Activated CD8-positive, alpha-beta memory T cell treated with anti-CD3 and anti-CD28 coated beads, Interleukin-2, amount 50 U/mL, for 1 hour (primary cell): ENCODE measurements at regions not wholly inside any gene's neighbourhood (a gene's known extent, or its start where the extent isn't known, plus 50 kb on each side); places are given as distances from the start of the nearest gene placed in this dataset.
"Not testable (repeated sequence)": the region's sequence is repeated elsewhere in the genome, so short reads cannot be mapped to it uniquely, and the experiment has no call there.

Experiments
- DNase-seq: peaks from one replicate; pipeline ENCODE4 v3.0.0-alpha.2; 2020; ENCODE audit errors: extremely low read depth

GRCh38 chr13:57909833-57910232 is 278.3 kb downstream of the PCDH17 start:
- not testable (repeated sequence) for DNase-seq

DNA sequence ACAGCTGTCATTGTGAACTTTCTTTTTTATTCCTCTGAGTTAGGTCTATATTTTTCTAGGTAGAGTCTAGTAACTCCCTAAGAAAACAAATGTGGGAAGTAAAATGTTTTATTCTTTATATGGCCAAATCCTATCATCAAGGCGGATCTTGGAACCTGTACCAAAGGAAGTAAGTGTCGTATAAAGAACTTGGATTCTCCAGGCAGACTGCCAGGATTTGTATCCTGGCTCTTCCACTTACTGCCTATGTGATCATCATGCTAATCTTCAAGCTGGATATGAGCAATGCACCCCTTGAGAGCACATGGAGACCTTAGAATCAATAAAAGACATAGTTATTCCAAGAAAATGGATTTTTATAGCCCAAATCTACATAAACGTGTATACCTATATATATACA is 286.5 kb downstream of the PCDH17 start:
- DNase-seq, result no peak

DNA sequence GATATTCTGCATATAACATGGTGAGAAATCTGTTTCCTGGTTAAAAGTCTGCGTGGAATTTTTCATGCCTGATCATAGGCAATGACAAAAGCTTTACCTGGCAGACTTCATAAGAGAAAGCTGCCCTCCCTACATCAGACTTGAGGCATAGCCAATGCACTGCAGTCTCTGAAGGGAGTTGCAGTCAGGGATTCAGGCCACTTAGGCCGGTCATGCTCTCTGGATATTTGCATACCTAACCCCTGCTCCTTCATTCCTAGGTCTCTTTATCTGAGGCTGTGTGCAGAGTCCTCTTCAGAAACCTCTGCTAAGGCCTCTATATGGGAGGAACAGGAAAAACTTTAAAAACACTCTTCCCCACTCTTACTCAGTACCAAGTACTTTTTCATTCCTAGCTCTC is 287.4 kb downstream of the PCDH17 start:
- no peak for DNase-seq

DNA sequence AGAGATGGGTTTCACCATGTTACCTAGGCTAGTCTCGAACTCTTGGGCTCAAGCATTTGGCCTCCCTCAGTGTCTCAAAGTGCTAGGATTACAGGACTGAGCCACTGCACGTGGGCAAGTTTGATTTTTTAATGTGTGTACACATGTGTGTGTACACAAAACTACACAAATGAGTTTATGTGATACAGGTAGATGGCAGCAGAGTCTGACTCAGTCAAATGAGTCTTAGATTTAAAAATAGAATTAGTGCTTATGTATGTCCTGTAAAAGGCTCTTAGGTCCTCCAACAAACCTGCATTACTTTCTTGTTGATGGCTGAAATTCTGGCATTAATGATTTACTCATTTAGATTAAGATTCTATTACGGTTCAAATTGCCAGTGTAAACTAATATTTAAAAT is 293.7 kb downstream of the PCDH17 start:
- no peak for DNase-seq

DNA sequence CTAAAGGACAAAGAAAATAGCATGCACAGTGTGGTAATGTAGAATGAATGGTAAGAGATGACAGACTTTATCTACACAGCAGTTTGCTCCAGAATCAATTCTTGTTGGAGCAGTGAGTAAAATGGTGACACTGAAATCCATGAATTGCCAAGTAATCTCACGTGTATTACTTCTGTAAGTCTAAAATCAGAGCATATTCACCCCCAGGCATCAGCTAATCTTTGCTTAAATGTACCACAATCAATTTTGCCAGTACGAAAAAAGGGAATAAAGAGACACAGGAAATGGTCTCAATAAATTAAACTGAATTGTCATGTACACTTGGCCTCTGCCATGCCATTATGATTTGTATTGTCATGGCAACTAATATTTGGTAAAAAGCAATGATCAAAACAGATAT is 294.2 kb downstream of the PCDH17 start:
- DNase-seq, result no peak

DNA sequence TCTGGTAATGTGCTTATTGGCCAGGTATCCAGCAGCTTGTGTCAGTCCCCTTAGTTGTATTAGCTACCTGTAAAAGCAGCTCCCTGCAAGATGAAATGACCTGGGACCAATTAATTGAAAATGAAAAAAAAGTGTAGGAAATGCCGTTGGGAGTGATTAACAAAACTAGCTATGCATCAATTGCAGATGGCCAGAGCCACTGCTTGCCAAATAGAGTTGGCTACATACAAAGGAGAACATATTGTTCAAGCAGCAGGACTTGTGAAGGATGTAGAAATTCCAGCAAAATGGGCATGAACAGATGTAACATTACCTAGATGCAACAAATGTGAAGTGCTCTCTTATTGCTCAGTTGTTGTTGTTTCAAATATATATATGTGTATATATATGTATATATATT is 300.5 kb downstream of the PCDH17 start:
- DNase-seq, result no peak

DNA sequence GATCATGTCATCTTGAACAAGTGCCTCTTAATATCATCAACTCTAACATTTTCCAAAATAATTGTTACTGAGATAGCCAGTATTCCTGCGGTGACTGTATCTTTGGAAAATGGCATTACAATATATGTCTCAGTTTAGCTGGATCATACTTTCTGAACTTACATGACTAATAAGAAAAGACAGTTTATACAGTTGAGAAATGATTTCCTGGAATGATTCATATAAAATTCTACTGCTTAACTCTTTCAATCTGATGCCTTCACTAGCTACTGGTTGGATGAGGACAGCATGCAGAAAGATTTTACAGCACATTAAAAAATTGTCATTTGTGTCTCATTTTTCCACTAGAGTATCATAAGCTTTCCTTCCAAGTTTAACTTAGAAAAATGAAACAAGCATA is 302.1 kb downstream of the PCDH17 start:
- DNase-seq, result no peak

DNA sequence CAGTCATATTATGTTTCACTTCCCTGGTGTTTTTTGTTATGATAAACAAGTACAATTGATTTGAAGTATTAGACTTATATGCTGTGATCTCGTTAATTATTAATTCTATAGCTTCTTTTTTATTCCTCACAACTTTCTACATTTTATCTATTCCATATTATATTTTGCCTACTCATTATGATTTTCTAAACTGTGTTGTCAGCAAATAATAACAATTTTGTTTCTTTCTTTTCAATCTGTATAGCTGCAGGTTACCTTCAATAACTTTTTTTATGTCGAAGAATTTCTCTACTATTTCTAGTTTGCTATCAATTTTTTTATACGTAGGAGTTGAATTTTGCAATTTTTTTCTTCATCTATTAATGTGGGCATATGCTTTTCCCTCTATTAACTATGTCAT is 304.4 kb downstream of the PCDH17 start:
- DNase-seq, result no peak

GRCh38 chr13:57946361-57946760 is 314.8 kb downstream of the PCDH17 start:
- DNase-seq, result no peak

GRCh38 chr13:57948884-57949283 is 317.3 kb downstream of the PCDH17 start:
- no peak for DNase-seq

DNA sequence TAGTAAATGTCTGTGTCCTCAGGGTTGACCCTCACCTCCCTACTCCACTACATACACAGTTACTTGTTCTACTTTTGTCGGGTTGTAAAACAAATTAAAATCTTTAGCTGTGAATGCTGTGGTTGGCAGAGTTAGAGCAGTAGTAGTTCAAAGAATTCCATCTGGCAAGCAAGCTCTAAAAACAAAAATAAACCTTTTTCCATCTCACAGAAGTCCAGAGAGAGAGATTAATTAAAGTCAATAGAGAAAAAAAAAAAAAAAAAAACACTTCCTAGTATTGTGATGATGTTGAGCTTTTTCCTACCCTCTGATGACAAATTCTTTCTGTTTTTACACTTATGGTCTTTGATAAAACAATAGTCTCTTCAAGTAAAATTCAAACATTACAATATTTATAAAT is 338.4 kb downstream of the PCDH17 start:
- no peak for DNase-seq

- no peak for DNase-seq
Measured at GRCh38 chr13:57970404-57970803, 338.9 kb downstream of the PCDH17 start.

DNA sequence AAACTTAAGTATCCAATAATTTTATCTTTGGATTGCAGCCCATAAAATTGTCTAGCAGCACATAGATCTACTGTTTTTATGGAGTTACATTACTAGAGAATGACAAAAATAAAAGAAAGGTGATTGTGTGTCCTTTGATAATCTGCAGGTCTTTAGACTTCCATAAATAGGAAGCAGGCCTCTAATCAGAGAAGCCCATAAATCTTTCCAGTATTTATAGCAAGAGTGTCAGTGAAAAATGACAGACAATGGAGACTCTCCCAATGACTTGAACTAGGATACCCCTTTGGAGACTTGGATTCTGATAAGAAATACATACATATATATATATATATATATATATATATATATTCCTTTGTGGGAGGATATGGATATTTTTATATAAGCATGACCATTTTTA is 351.2 kb downstream of the PCDH17 start:
- DNase-seq, result no peak

DNA sequence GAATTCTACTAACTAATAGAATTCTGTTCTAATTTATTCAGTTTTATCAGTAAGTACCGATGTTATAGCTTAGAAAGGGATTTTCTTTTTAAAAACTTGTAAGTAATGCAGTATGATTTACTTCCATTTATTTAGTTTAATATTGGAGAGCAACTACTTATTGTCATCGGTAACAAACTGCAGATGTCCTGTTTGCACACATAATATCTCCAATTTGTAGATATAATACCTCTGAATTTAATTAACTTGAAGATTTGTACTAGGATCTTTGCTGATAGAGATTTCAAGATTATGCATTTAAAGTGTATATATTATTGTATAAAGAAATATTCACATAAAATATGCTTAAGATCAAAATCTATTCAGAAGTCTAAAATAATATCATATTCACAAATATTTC is 356.7 kb downstream of the PCDH17 start:
- no peak for DNase-seq

GRCh38 chr13:57991041-57991440 is 359.5 kb downstream of the PCDH17 start:
- no peak for DNase-seq

DNA sequence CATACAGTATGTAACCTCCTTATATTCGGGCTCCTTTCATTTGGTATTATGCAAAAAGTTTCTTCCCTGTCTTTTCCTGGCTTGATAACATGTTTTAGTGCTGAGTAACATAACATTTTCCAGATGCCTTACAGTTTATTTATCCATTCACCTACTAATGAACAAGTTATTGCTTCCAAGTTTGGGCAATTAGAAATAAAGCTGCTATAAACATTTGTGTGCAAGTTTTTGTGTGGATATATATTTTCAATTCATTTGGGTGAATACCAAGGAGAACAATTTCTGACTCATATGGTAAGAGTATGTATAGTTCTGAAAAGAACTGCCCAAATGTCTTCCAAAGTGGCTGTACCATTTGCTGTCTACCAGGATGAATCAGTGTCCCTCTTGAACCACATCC is 360.9 kb downstream of the PCDH17 start:
- no peak for DNase-seq

DNA sequence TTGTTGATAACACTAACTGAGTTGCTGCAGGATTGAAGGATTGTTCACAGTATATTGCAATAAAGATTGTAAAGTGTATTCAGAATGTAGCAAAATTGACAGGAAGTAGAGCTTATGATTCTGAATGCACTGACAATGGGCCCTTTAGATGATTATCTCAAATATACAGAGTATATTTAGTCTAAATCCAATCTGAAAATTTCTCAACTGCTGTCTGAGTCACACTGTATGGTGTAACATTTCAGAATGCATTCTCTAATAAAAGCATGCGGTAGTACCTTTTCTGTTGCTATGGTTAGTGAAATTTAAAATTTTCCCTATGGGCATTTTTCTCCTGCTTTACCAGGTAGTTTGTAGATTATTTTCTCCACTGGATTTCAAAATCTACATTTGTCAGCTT is 365.2 kb downstream of the PCDH17 start:
- DNase-seq, result no peak

GRCh38 chr13:58004751-58005150 is 373.2 kb downstream of the PCDH17 start:
- DNase-seq, result no peak

DNA sequence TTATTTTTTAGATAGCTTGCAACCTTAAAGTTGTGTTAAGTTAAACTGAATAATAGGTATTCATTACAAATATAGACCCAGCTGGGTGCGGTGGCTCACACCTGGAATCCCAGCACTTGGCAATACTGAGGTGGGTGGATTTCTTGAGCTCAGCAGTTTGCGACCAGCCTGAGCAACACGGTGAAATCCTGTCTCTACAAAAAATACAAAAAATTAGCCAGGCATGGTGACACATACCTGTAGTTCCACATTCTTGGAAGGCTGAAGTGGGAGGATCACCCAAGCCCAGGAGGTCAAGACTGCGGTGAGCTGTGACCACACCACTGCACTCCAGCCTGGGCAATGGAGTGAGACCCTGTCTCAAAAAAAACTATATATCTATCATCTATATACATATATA is 386.5 kb downstream of the PCDH17 start:
- no peak for DNase-seq

GRCh38 chr13:58018865-58019264 is 387.3 kb downstream of the PCDH17 start:
- no peak for DNase-seq

- DNase-seq, result no peak
Measured at GRCh38 chr13:58024103-58024502, 392.6 kb downstream of the PCDH17 start.

DNA sequence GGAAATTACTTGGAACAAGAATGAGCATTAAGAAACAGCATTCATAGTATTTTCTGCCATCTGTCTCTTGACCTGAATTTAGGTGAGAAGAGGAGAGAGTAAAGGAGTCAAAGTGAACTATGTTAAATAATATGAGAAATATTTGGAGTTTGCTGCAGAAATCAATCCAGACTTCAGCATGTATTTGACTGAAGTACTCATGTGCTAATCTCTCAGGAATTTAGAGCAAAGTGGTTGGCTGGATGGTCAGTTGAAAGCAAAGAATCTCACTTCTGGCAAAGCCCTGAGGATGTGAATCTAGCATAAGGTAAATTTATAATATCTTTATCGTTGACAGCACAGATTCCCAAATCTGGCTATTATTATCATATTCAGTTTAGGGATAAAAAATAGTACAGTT is 394.3 kb downstream of the PCDH17 start:
- no peak for DNase-seq

- DNase-seq, result no peak
Measured at GRCh38 chr13:58032676-58033460, 401.3 kb downstream of the PCDH17 start.

DNA sequence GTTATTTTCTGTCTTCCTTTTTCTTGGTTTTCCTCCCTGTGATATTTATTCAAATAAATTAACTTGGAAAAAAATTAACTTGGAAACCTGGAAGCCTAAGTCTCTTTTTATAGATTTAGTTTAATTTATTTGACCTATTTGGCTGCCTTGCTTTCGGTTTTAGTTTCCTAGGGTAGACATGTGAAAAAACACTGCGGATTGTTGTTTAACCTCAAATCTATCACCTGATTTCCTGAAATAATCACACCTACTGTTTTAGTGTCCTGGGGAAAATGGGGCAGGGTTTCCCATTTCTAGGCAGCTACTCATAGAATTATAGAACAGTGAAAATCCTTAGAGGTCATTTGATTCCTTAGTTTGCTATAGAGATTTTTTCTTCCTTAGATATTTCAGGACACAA is 412.4 kb downstream of the PCDH17 start:
- no peak for DNase-seq
